IPS-NIHi7 (cell line): ENCODE measurements at regions not wholly inside any gene's neighbourhood (a gene's known extent, or its start where the extent isn't known, plus 50 kb on each side); places are given as distances from the start of the nearest gene placed in this dataset.
"Not testable (repeated sequence)": the region's sequence is repeated elsewhere in the genome, so short reads cannot be mapped to it uniquely, and the experiment has no call there.

Experiments used
- DNase-seq: peaks from one replicate; pipeline ENCODE4 v3.0.0; 2012; ENCODE audit warnings: mixed read lengths; ENCODE audit errors: extremely low spot score

DNA sequence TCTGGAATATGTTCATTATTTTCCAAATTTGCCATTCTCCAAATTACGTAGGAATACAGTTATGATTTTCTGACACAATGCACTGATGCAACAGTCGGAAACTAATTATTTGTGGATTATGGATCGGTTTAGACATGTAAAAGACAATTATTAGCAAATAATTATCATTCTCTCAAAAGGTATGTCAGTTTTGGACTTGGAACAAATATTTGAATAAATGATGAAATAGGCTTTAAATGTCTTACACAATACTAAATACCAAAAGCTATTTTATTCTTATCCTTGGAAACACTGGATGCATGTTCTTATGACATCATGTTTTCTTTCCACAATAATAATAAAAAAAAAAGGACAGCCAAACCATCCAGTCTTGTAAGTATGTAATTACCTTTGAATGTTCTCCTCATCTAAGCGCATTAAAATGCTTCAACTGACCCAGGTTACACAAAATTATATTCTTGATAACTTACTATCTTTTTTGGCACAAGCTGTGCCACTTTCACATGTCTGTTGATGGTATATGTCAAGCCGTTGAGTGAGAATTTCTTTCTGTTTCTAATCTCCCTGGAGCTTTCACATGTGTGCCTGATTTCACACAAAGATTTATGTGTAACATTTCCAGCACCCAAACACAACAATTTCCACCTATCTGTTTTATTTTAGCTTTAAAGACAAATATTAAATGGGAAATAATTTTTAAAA, 238.5 kb upstream of the ZNF385D start:
- DNase-seq: no peak

DNA sequence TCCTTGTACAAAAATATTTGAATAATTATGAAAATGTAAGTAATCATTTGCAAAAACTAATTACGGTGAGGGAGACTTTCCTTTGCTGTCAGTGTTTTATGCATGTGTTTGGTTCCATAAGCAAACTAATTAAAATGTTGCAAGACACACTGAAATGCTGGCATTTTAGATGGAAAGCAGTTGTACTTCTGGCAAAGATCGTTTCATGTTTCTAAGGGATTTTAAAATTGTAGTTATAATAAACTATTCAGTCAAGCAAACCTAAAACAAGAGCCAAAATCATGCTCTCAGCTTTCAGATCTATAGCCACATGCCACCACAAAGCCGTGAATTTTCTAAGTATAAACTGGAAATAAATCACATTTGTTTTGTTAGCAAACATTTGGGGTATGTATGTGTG, 240.1 kb upstream of the ZNF385D start:
- DNase-seq: no peak

DNA sequence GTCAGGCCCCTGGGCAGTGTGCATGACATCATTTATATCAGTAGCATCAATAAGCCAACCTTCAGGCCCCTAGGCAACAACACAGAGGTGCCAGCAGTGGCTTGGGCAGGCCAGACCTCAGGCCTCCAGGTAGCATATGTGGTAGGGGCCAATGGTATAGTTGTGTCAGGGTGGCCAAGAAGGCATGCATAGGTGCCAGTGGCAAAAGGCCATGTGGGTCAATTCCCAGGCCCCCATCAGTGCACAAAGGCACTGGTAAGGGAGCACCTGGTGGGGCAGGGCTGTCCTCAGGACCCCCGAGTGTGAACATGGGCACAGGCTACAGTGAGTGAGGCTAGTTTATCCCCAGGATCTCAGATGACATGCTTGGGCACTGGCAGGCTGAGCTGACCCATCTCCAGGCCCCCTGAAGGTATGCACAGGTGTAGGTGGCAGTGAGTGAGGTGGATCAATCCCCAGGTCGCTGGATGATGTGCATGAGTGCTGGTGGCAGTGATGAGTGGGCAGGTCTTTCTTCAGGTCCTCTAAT, 244.1 kb upstream of the ZNF385D start:
- no peak for DNase-seq

DNA sequence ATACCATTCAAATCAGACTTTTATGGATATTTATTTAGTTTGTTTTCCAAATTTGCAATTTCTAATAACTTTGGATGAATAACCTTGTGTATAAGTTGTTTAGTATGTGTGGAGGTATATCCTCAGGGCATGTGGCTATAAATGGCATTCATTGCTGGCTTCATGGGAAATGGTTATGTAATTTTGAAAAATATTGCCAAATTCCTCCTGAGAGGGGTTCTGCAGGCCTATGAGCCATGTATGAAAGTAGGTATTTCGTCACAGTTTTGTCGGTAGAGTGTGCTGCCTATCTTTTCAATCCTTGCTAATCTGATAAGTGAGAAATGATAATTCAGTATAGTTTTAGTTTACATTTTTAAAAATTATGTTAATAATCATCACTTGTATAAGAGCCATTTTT, 256.4 kb upstream of the ZNF385D start:
- DNase-seq: no peak

DNA sequence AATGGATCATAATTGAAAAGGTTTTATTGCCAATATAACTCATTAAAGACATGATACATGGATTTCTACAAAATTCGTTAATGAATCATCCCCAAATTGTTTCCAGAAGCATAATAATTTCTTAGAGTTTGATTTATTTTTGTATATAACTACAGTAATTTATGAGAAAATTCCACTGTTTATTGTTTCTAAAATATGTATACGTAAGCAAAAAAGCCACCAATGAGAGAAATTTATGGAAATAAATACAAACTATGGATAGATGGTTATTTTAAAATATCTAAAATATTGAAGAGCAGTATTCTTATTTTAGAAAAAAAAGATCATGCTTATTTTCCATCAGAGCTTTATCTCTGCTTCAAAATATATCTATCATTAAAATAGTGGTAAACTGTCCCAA, 260.0 kb upstream of the ZNF385D start:
- DNase-seq: no peak

DNA sequence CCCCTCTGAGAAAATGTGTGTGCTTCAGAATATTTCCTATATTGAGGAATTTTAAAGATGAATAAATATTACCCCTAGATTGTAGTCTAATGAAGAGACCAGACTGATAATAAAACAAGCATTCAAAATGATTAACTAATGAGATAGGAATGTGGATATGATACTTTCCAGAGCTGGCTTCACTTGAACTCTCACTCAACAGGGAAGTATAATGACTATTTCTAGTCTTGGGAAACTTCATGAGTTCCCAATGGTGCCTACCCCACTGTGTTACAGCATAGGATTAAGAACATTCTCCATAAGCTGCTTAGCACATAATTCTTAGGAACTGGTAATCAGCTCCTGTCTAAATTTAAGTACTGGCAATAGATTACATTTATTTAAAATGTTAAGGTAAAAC, 261.5 kb upstream of the ZNF385D start:
- no peak for DNase-seq

DNA sequence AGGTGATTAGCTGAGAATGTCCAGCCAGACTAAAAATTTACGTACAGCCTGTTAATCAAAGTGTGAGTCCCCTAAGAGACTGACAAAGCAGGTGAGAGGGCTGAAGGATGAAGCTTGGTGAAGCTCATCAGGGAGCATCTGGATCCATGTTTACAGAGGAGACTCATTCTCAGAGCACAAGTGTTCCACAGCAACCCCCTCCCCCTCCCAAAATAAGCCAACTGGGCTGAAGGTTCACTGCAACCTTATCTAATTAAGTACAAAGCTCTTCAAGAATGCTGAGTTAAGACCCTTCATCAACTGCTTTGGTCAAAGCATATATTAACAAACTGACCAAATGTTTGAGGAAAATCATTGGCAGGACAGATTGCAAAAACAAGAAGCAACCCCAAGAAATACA, 262.6 kb upstream of the ZNF385D start:
- no peak for DNase-seq

DNA sequence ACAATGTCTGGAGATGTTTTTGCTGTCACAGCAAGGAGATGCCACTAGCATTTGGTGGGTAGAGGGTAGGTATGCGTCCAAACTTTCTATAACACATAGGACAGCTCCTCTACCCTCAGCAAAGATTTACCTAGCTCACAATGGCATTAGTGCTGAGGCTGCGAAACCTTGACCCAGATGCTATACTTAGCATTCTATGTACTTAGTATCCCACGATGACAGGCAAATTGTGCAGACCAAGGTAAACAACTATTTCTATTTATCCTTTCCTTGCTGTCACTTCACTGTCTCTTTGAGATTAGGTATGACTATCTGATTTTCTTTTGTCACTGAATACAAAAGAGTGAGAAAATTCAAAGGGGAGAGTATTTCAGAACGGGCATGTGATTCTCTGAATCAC, 265.2 kb upstream of the ZNF385D start:
- DNase-seq: no peak

DNA sequence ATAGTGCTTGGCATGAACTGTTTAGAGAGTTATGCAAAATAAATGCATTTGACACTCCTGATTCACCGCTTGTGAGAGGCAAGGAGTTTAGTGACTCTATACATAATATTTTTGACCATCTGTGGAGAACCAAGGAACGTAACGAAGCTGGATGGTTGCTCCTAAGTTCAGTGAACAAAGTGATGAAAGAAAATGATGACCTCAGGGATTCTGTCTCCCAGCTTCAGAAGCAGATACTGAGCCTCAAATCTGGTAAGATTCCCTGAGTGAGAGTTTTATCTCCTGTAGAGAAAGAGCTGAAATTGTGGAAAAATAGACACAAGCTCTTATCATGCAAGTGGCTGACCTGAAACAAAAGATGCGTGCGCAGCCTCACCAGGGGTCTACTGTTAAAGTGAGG, 273.6 kb upstream of the ZNF385D start:
- not testable (repeated sequence) for DNase-seq

DNA sequence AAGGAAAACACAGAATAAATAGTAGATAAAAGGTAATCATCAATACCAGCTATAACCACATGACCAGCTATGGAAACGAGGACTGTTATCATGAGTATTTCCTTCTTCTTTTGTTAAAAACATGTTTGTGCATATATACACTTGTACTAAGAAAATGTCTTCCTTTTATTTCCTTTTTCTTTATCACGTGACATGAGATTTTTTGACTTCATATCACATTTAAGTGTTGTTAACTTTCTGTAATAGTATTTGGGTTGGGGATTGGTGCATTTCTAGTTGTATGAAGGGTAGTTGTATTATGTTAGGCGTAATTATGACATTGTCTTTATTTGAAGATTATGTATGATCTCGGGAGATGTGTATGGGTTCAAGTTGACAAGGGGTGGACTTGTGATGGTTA, 278.5 kb upstream of the ZNF385D start:
- DNase-seq: no peak

DNA sequence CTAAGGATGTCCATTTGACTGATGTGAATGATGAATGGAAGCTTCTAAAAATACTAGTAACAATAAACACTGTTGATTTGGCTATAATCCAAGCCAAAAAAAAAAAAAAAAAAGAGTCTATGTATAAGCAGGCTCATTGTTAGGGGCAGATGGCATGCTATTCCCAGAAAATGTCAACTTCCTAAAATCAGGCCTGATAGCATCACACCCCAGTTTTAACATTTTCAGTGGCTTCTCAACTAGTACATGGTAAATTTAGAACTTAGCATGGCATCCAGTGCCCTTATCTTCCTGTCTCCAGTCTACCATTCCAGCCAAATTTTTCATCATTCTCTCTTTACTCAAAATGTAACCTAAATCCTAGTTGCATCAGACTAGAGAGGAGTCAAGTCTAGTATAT, 288.2 kb upstream of the ZNF385D start:
- DNase-seq: no peak

DNA sequence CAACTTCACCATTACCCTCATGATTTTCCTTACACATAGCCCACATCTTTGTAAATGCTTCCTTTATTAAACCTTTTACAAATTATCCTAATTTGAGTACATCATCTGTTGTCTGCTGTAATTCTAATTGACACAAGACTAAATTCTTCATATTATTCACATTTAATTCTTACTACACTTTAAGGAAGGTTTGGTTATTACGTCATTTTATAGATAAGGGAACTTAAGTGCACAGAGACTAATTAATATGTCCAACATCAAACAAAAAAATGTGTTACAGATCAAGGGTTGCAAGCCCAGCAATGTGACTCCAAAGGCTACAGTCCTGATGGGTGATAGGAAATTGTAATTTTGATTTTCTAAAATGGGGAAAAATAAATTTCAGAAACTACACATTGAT, 289.1 kb upstream of the ZNF385D start:
- no peak for DNase-seq

DNA sequence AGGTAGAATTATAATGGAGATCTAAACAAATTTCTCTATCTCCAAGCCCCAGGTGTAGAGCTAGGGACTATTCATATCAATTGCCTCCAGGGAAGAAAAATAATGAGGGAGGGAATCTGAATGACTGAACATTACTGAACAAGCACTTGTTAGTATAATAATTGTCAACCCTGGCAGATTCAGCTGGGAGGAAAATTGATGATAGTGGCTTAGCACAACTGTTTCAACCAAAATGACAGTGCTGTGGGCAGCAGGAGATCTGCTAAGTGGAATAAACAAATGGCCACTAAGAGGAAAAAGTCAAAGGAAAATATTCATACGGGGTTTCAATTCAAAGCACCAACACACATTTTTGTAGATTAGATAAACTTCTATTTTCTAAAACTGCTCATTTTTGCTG, 294.9 kb upstream of the ZNF385D start:
- no peak for DNase-seq

DNA sequence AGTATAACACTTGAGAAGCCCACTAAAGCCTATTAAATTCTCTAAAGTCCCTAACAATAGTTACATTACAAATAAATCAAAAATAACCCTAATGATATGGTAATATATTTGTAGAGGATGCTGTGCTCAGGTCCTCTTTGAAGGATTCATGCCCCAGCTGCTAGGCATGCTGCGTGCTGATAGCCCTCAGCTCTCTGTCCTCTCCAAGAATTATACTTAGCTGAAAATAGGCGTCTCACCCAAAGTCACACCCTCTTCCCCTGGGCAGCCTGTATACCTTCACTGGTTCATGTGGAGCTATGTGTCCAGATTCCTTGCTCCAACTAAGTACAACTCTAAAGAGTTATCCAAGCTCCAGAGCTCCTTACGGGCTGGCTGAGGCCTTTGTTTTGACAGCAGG, 312.5 kb upstream of the ZNF385D start:
- no peak for DNase-seq

DNA sequence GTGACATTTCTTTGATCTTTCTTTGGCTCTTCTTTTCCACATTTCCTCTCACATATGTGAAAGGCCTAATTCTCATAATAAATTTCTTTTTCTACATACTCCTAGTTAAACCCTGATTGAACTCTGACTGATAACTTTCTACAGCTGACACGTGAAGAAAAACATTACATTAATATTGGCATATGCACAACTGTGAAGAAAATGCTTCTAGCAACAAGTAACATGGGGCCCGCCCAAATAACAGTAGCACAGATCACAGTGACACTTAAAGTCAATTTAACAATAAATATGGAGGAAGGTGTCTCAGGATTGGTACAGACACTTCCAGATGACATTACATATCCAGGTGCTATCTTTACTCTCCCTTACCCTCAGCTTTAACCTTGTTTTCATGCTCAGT, 317.6 kb upstream of the ZNF385D start:
- DNase-seq: no peak

DNA sequence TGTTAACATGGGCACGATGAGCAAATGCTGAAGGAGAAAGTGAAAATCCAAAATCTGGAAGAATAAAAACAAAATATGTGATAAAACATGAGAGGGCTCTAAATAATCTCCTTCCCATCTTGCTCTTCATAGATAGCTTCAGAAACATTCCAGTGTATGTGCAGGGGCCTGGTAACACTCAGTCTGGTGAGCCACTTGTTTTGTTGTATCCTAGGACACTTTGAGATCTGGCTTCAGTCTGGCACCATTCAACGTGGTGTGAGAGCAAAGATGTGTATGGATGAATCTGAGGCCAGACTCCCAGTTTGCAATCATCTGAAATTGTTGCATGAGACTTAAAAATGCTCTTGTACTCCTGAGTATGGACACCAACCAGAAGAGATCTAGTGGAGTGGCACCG, 337.2 kb upstream of the ZNF385D start:
- DNase-seq: no peak

DNA sequence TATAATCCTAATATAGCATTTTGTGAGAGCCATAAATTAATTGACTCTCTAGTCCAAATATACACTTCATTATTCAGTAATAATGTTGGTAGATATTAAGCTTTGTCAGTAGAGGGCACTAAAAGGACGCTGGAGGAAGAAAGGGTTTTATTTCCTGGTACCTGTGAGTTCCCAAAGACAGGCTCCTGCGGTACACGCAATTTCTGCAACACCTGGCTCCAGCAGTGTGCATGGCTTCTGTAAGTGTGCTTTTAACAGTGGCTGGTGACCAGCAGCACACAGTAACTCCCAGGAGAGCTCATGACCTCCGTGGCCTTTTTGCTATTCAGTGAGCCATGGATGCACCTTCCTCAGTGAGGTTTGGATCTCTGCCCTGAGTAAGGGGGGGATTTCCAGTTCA, 338.3 kb upstream of the ZNF385D start:
- DNase-seq: peak; percentile 47

DNA sequence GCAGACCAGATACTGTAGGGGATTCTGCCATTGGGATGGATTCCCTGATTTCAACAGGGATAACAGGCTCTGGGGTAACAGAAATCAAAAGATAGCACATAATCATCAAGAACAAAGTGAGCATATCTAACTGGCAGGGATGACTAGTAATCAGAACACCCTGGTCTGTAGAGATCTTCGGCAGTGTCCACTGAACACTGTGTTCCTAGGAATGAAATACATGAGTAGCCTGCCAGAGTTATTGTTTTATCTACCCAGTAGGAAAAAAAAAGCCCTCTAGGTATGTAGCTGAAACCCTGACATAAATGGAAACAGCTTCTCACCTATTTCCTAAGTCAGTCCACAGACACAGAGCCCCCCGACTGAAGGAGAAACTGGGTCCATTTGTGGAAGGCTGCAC, 340.3 kb upstream of the ZNF385D start:
- no peak for DNase-seq

DNA sequence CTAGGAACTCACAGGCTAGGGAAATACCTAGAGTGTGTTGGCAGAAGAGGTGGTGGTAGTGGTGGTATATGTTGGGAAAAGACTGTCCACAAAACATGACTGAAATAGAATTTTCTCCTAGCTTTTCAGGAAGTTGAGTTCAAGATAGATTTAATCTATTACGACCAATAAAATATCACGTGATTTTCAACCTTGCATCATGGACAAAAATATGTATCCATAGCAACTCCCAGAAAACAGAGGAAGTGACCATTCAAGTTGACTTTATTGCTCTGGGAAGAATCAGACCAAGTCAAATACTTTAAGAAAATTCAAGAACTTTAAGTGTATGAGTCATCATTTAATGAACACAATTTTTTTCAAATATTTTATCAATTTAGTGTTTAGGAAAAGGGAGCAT, 347.0 kb upstream of the ZNF385D start:
- no peak for DNase-seq

DNA sequence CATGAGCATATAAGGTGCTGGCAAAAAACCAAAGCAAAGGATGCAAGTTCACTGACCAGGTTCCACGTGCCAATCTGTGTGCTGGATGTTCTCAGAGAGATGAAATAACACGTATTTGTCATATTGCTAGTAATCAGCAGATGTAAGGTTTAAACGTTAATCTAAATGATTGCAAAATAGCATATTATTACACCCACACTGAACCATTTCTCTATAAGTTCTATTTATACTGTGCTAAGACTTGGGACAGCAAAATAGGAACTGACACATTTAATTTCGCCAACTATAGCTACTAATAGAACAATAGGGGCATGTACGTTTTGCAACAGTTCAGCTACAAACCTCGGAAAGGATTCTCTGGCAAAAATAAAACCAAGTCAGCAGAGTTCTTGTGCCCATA, 350.3 kb upstream of the ZNF385D start:
- no peak for DNase-seq

DNA sequence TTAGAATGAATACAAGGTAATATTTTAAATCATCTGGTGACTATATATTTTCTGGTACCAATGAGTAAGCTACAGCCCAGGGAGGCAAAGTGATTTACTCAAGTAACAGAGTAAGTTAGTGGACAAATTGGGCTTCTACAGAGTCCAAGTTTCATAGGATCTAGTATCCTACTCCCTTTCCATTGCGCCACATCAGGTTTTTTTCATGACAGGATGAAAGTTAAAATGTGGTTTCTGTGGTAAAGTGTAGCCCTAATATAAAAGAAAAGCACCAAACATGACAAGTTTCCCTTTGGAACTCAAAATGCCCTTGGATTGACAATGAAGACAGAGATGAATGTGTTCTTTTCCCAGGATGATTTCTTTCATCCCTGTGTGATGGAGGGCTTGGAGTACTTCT, 350.8 kb upstream of the ZNF385D start:
- DNase-seq: no peak

DNA sequence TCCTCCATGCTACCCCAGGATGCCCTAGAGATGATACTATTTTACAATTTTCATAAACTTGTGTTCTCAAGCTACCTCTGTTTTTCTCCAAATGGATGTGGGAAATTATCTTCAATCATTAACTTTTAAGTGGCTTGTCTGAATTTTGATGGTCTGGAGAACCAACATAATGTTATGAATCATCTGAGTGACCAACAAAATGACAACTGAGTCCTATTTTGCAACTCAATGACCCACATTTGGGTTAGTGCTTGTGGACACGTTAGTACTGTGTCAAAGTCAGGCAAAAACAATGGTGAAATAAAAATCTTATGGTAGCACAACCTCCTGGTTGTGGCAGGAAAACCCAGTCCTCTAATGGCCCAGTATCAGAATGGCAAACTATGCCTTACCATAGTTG, 352.4 kb upstream of the ZNF385D start:
- DNase-seq: no peak

DNA sequence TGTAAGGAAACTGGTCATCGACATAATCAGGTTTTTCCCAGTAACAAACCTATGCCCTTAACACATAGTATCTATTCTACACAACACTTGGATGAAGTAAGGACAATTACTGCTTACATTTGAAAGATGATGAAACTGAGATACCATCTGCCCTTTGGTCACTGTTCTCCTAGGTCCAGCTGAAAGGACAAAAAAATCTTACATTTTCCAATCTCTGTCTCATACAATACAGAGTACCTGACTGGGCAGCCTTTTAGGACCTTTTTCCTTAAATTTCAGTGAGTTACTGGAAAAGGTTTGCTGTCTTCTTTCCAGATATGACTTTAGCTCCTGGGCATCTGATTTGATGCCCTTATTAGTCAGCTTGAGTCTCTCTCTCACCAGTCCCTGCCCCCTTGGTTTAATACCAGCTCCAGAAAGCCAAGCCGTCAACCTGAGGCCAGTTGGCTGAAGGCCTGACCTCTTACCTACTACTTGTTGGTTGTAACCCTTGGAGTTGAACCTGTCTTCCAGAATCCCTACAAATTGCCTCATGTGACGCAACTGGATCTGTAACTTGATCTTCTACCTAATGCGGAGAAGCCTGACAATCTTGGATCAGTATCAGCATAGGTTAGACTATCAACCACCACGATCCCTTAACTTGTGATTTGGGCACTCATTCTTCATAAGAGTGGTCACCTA, 355.3 kb upstream of the ZNF385D start:
- no peak for DNase-seq

DNA sequence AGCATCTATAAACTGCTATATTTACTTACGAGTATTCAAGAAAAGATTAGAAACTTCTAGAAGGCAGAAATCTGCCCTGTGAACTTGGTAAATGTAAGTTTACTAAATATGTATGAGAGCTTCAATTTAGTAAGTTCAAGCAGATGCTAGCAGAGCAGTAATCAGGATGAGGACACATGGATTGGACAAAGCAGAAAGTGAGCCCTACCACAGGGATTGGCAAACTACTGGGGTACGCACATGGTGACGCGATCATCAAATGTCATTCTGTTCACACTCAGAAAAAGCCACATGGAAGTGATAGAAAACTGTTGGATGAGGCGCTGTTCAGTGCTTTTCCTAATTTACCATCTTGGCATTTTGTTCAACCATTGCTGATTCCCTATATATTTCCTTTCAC, 360.2 kb upstream of the ZNF385D start:
- DNase-seq: no peak
